ENCODE measurements at regions not wholly inside any gene's neighbourhood (a gene's known extent, or its start where the extent isn't known, plus 50 kb on each side); places are given as distances from the start of the nearest gene placed in this dataset.

GRCh38 chr1:175863299-175864050 is 120.1 kb upstream of the TNR start:
- Mint-ChIP-seq H3K9me3 (ENCODE audit: unreplicated experiment) (no peaks in the 10 kb centered on the region), H3K36me3 (ENCODE audit: unreplicated experiment) (no peaks in the 10 kb centered on the region), H3K27ac (ENCODE audit: unreplicated experiment) (no peak overlapping the region), H3K4me3 (ENCODE audit: unreplicated experiment) (no peak overlapping the region), H3K4me1 (ENCODE audit: low read depth, unreplicated experiment) (peaks cover 8% of the 10 kb centered on the region), H3K27me3 (ENCODE audit: unreplicated experiment) (no peaks in the 10 kb centered on the region)
- TF ChIP-seq CTCF (IDR thresholded peaks at IDR 0.05; ENCODE audit: partially characterized antibody, unreplicated experiment), result no peak
- DNase-seq, result no peak

- peaks cover 8% of the 10 kb centered on the region for H3K4me1 Mint-ChIP-seq (ENCODE audit: low read depth, unreplicated experiment)
- H3K9me3 Mint-ChIP-seq (ENCODE audit: unreplicated experiment), result no peaks in the 10 kb centered on the region
- no peaks in the 10 kb centered on the region for H3K36me3 Mint-ChIP-seq (ENCODE audit: unreplicated experiment)
- H3K27ac Mint-ChIP-seq (ENCODE audit: unreplicated experiment), result no peak overlapping the region
- no peaks in the 10 kb centered on the region for H3K27me3 Mint-ChIP-seq (ENCODE audit: unreplicated experiment)
- TF ChIP-seq CTCF (IDR thresholded peaks at IDR 0.05; ENCODE audit: partially characterized antibody, unreplicated experiment), result no peak
- H3K4me3 Mint-ChIP-seq (ENCODE audit: unreplicated experiment), result no peak overlapping the region
- DNase-seq, result no peak
Measured at GRCh38 chr1:175862408-175862807, 119.0 kb upstream of the TNR start.

GRCh38 chr1:175861626-175862367 is 118.4 kb upstream of the TNR start:
- Mint-ChIP-seq H3K4me1 (ENCODE audit: low read depth, unreplicated experiment) (peaks cover 8% of the 10 kb centered on the region), H3K27me3 (ENCODE audit: unreplicated experiment) (no peaks in the 10 kb centered on the region), H3K9me3 (ENCODE audit: unreplicated experiment) (no peaks in the 10 kb centered on the region), H3K4me3 (ENCODE audit: unreplicated experiment) (no peak overlapping the region), H3K36me3 (ENCODE audit: unreplicated experiment) (no peaks in the 10 kb centered on the region), H3K27ac (ENCODE audit: unreplicated experiment) (no peak overlapping the region)
- DNase-seq, result no peak
- TF ChIP-seq CTCF (IDR thresholded peaks at IDR 0.05; ENCODE audit: partially characterized antibody, unreplicated experiment), result no peak

GRCh38 chr1:175857756-175858155 is 114.4 kb upstream of the TNR start:
- Mint-ChIP-seq H3K36me3 (ENCODE audit: unreplicated experiment) (no peaks in the 10 kb centered on the region), H3K4me1 (ENCODE audit: low read depth, unreplicated experiment) (peaks cover 2% of the 10 kb centered on the region), H3K27me3 (ENCODE audit: unreplicated experiment) (no peaks in the 10 kb centered on the region), H3K27ac (ENCODE audit: unreplicated experiment) (peak overlapping the region; percentile 36), H3K9me3 (ENCODE audit: unreplicated experiment) (no peaks in the 10 kb centered on the region), H3K4me3 (ENCODE audit: unreplicated experiment) (no peak overlapping the region)
- TF ChIP-seq CTCF (IDR thresholded peaks at IDR 0.05; ENCODE audit: partially characterized antibody, unreplicated experiment), result no peak
- no peak for DNase-seq

- no peak overlapping the region for H3K4me3 Mint-ChIP-seq (ENCODE audit: unreplicated experiment)
- H3K36me3 Mint-ChIP-seq (ENCODE audit: unreplicated experiment), result no peaks in the 10 kb centered on the region
- H3K27me3 Mint-ChIP-seq (ENCODE audit: unreplicated experiment), result no peaks in the 10 kb centered on the region
- DNase-seq, result no peak
- H3K4me1 Mint-ChIP-seq (ENCODE audit: low read depth, unreplicated experiment), result no peaks in the 10 kb centered on the region
- no peak for TF ChIP-seq CTCF (IDR thresholded peaks at IDR 0.05; ENCODE audit: partially characterized antibody, unreplicated experiment)
- H3K9me3 Mint-ChIP-seq (ENCODE audit: unreplicated experiment), result no peaks in the 10 kb centered on the region
- no peak overlapping the region for H3K27ac Mint-ChIP-seq (ENCODE audit: unreplicated experiment)
Measured at GRCh38 chr1:175853681-175854080, 110.3 kb upstream of the TNR start.
